SK-N-SH treated with all-trans-retinoic acid at 6 μM for 48 hours (cell line): ENCODE measurements at regions not wholly inside any gene's neighbourhood (a gene's known extent, or its start where the extent isn't known, plus 50 kb on each side); places are given as distances from the start of the nearest gene placed in this dataset.

ENCODE experiments used
- ARNTL ChIP-seq: fragments of 450-650 bp; formaldehyde crosslinking; IDR thresholded peaks from 2 replicates; pipeline ENCODE4 v1.5.0; 2020; ENCODE audit warnings: low read depth, mild to moderate bottlenecking, moderate library complexity, borderline replicate concordance
- BACH2 ChIP-seq: fragments of 250-450 bp; sonication (Bioruptor Pico); IDR thresholded peaks from 2 replicates; pipeline ENCODE4 v1.9.0; 2021; ENCODE audit warnings: mild to moderate bottlenecking, borderline replicate concordance
- GLIS3 ChIP-seq: fragments of 250-450 bp; sonication (Bioruptor Pico); IDR thresholded peaks from 2 replicates; pipeline ENCODE4 v1.5.0; 2020; ENCODE audit warnings: mild to moderate bottlenecking, moderate library complexity
- POU6F1 ChIP-seq: fragments of 250-450 bp; sonication (Bioruptor Pico); IDR thresholded peaks from 2 replicates; pipeline ENCODE4 v1.8.0; 2021; ENCODE audit warnings: low read depth, mild to moderate bottlenecking, moderate library complexity, borderline replicate concordance
- RARB ChIP-seq: fragments of 250-450 bp; sonication (Bioruptor Pico); IDR thresholded peaks from 2 replicates; pipeline ENCODE4 v1.8.0; 2021; ENCODE audit warnings: mild to moderate bottlenecking, moderate library complexity
- TSHZ2 ChIP-seq: fragments of 250-450 bp; sonication (Bioruptor Pico); IDR thresholded peaks from 2 replicates; pipeline ENCODE4 v1.5.0; 2020; ENCODE audit warnings: mild to moderate bottlenecking, moderate library complexity
- ZC3H10 ChIP-seq: fragments of 250-450 bp; sonication (Bioruptor Pico); IDR thresholded peaks from 2 replicates; pipeline ENCODE4 v1.5.1; 2021; ENCODE audit warnings: mild to moderate bottlenecking, moderate library complexity
- ZFP3 ChIP-seq: fragments of 250-450 bp; sonication (Bioruptor Pico); IDR thresholded peaks from 2 replicates; pipeline ENCODE4 v1.5.0; 2020; ENCODE audit warnings: mild to moderate bottlenecking, moderate library complexity
- ZNF70 ChIP-seq: fragments of 450-650 bp; formaldehyde crosslinking; IDR thresholded peaks from 2 replicates; pipeline ENCODE4 v1.5.0; 2020; ENCODE audit warnings: mild to moderate bottlenecking, moderate library complexity
- ZNF8 ChIP-seq: fragments of 450-650 bp; formaldehyde crosslinking; IDR thresholded peaks from 2 replicates; pipeline ENCODE4 v1.5.0; 2020; ENCODE audit warnings: mild to moderate bottlenecking, moderate library complexity
- TF ChIP-seq, protein P1 (sequence below): fragments of 250-450 bp; sonication (Bioruptor Pico); IDR thresholded peaks from 2 replicates; pipeline ENCODE4 v1.5.1; 2020; ENCODE audit warnings: low read depth, mild to moderate bottlenecking, moderate library complexity

GRCh38 chr18:37958499-37958898, 392.9 kb upstream of the CELF4 start:
- TF ChIP-seq ZC3H10 (CRISPR knock-in tag) (no peak), GLIS3 (no peak), TSHZ2 (CRISPR knock-in tag) (no peak), ARNTL (CRISPR knock-in tag) (no peak), BACH2 (CRISPR knock-in tag) (no peak), ZFP3 (CRISPR knock-in tag) (no peak), ZNF8 (no peak), POU6F1 (CRISPR knock-in tag) (no peak), RARB (CRISPR knock-in tag) (no peak), ZNF70 (CRISPR knock-in tag) (no peak)
- TF ChIP-seq, protein P1, sequence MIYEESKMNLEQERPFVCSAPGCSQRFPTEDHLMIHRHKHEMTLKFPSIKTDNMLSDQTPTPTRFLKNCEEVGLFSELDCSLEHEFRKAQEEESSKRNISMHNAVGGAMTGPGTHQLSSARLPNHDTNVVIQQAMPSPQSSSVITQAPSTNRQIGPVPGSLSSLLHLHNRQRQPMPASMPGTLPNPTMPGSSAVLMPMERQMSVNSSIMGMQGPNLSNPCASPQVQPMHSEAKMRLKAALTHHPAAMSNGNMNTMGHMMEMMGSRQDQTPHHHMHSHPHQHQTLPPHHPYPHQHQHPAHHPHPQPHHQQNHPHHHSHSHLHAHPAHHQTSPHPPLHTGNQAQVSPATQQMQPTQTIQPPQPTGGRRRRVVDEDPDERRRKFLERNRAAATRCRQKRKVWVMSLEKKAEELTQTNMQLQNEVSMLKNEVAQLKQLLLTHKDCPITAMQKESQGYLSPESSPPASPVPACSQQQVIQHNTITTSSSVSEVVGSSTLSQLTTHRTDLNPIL (CRISPR knock-in tag), result no peak
